COLO829 (cell line): ENCODE measurements at regions not wholly inside any gene's neighbourhood (a gene's known extent, or its start where the extent isn't known, plus 50 kb on each side); places are given as distances from the start of the nearest gene placed in this dataset.
"Not testable (repeated sequence)": the region's sequence is repeated elsewhere in the genome, so short reads cannot be mapped to it uniquely, and the experiment has no call there.

ENCODE experiments used
- DNase-seq: peaks from one replicate; pipeline ENCODE4 v3.0.0; 2012; ENCODE audit warnings: low spot score

GRCh38 chr5:15334551-15335266, 165.3 kb upstream of the FBXL7 start:
- DNase-seq, result no peak

GRCh38 chr5:15333091-15333490, 166.9 kb upstream of the FBXL7 start:
- DNase-seq, result no peak

GRCh38 chr5:15326932-15327331, 173.0 kb upstream of the FBXL7 start:
- DNase-seq, result no peak

GRCh38 chr5:15326471-15326870, 173.5 kb upstream of the FBXL7 start:
- DNase-seq, result no peak

GRCh38 chr5:15322421-15322820, 177.6 kb upstream of the FBXL7 start:
- DNase-seq, result no peak

- DNase-seq, result no peak
Observed at GRCh38 chr5:15321776-15322175, 178.2 kb upstream of the FBXL7 start.

GRCh38 chr5:15320871-15321270, 179.1 kb upstream of the FBXL7 start:
- DNase-seq, result no peak

- no peak for DNase-seq
Observed at GRCh38 chr5:15304914-15305834, 194.8 kb upstream of the FBXL7 start.

- no peak for DNase-seq
Observed at GRCh38 chr5:15304066-15304731, 195.8 kb upstream of the FBXL7 start.

GRCh38 chr5:15300141-15300540, 199.8 kb upstream of the FBXL7 start:
- no peak for DNase-seq

- no peak for DNase-seq
Observed at GRCh38 chr5:15290953-15291352, 209.0 kb upstream of the FBXL7 start.

GRCh38 chr5:15286650-15287049, 213.3 kb upstream of the FBXL7 start:
- DNase-seq, result no peak

- DNase-seq, result no peak
Observed at GRCh38 chr5:15285901-15286583, 213.9 kb upstream of the FBXL7 start.

- DNase-seq, result no peak
Observed at GRCh38 chr5:15284706-15285105, 215.3 kb upstream of the FBXL7 start.

GRCh38 chr5:15283076-15283475, 216.9 kb upstream of the FBXL7 start:
- no peak for DNase-seq

- DNase-seq, result no peak
Observed at GRCh38 chr5:15282611-15283010, 217.4 kb upstream of the FBXL7 start.

GRCh38 chr5:15271596-15271995, 228.4 kb upstream of the FBXL7 start:
- DNase-seq, result not testable (repeated sequence)

GRCh38 chr5:15267966-15268365, 232.0 kb upstream of the FBXL7 start:
- no peak for DNase-seq

- DNase-seq, result no peak
Observed at GRCh38 chr5:15266841-15267240, 233.1 kb upstream of the FBXL7 start.

- no peak for DNase-seq
Observed at GRCh38 chr5:15266229-15266628, 233.8 kb upstream of the FBXL7 start.

GRCh38 chr5:15263942-15264341, 236.0 kb upstream of the FBXL7 start:
- no peak for DNase-seq

- DNase-seq, result no peak
Observed at GRCh38 chr5:15263406-15263805, 236.6 kb upstream of the FBXL7 start.
